ENCODE measurements at regions not wholly inside any gene's neighbourhood (a gene's known extent, or its start where the extent isn't known, plus 50 kb on each side); places are given as distances from the start of the nearest gene placed in this dataset.
"Not testable (repeated sequence)": the region's sequence is repeated elsewhere in the genome, so short reads cannot be mapped to it uniquely, and the experiment has no call there.

DNA sequence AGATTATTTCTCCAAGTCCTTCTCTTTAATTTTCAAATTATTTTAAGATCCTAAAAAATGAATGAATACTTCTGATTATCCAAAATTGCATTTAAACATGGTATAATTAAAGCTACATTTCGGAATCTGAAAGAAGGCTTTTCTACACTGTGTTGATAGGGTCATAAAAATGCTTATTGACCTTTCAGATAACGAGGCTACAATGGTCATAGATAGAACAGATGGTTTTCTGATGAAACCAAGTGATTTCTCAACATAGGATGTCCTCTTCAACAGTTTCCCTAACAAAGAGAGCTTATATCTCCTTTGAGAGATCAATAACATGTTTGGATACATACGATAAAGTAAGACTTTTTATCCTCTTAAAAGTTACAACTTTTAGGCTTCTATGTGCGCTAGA is 201.1 kb downstream of the PTH2R start:
- DNase-seq (ENCODE audit: low read depth in 2 of 2): no peak
- H3K4me3 ChIP-seq (replicated peaks in 1 of 2; ENCODE audit: low read depth in 2 of 2, low read length in 2 of 2): no peak overlapping the region
- TF ChIP-seq, protein P1, sequence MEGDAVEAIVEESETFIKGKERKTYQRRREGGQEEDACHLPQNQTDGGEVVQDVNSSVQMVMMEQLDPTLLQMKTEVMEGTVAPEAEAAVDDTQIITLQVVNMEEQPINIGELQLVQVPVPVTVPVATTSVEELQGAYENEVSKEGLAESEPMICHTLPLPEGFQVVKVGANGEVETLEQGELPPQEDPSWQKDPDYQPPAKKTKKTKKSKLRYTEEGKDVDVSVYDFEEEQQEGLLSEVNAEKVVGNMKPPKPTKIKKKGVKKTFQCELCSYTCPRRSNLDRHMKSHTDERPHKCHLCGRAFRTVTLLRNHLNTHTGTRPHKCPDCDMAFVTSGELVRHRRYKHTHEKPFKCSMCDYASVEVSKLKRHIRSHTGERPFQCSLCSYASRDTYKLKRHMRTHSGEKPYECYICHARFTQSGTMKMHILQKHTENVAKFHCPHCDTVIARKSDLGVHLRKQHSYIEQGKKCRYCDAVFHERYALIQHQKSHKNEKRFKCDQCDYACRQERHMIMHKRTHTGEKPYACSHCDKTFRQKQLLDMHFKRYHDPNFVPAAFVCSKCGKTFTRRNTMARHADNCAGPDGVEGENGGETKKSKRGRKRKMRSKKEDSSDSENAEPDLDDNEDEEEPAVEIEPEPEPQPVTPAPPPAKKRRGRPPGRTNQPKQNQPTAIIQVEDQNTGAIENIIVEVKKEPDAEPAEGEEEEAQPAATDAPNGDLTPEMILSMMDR (IDR thresholded peaks at IDR 0.05; ENCODE audit: low read depth, low read length): no peak

DNA sequence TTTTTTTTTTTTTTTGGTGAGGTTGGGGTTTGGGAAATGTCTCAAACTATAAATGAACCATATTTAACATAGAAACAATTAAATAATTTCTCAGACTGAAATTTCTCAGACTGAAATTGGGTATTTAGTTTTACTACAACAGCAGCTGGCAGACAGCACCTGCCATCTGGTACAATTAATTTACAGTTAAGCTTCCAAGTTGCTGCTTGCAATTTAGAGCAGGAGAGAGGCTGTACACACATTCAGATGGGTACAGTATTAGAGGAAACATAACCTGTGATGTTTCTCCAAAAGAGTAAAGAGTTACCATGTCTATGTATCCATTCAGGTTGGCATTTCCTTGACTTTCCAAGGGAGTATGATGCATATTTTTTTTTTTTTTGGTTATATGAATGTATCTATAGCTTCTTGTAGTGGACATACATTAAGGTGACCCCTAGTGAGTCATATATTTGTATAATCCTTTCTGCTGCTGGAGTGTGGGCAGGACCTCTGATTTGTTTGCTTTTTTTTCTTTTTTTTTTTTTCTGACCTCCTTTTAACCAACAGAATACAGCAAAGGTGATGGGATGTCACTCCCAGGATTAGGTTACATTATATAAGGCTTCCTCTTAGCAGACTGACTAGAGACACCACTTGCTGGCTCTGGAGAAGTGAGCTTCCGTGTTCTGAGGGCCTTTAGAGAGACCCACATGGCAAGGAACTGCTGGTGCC is 201.7 kb downstream of the PTH2R start:
- no peak for DNase-seq (ENCODE audit: low read depth in 2 of 2)
- H3K4me3 ChIP-seq (replicated peaks in 1 of 2; ENCODE audit: low read depth in 2 of 2, low read length in 2 of 2): no peak overlapping the region
- TF ChIP-seq, protein P1 (IDR thresholded peaks at IDR 0.05; ENCODE audit: low read depth, low read length): no peak

DNA sequence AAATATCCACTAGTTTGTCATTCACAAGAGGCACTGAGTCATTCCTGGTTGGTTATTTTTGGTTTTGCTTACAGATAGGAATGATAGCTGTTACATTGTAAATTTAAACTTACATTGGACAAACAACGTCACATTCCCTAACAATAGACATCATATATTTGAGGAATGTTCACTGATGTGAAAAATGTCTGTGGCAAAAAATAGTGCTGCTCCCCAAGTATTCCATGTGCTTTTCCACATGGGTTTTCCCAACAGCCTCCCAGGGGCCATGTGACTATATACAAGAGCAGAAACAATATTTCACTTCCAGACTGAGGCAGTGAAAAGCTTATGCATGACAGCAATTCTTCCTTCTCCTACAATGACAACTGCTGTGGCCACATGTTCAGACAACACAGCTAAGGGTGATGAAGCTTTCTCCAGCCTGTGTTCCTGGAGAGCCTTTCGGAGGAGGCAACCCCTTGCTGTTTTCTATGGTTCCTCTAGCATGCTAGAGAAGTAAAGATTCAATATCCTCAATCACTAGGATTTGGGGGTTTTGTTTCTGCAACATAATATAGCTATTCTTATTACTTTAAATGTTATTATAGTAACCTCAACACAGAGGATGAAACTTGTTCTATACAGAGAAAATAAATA is 202.7 kb downstream of the PTH2R start:
- H3K4me3 ChIP-seq (replicated peaks in 1 of 2; ENCODE audit: low read depth in 2 of 2, low read length in 2 of 2): no peak overlapping the region
- TF ChIP-seq, protein P1 (IDR thresholded peaks at IDR 0.05; ENCODE audit: low read depth, low read length): no peak
- DNase-seq (ENCODE audit: low read depth in 2 of 2): no peak

DNA sequence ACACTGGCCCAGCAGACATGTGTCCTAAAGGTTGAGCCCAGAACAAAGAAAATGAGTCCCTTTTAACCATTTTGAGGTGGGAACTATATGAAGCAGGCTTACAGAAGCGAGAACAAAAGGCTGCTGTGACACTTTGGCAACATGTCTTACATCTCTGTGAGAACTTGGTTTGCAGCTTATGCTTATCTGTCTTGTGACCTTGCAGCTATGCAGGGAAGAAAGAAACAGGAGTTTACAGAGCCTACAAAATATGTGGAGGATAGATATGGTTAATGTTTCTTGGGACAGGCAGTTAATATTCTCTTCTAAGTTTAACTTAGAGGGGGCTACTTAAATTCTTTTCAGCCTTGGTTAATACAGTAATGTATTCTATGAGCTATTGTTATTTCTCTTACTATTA is 209.1 kb downstream of the PTH2R start:
- H3K4me3 ChIP-seq (replicated peaks in 1 of 2; ENCODE audit: low read depth in 2 of 2, low read length in 2 of 2); DNase-seq (ENCODE audit: low read depth in 2 of 2): not testable (repeated sequence)

DNA sequence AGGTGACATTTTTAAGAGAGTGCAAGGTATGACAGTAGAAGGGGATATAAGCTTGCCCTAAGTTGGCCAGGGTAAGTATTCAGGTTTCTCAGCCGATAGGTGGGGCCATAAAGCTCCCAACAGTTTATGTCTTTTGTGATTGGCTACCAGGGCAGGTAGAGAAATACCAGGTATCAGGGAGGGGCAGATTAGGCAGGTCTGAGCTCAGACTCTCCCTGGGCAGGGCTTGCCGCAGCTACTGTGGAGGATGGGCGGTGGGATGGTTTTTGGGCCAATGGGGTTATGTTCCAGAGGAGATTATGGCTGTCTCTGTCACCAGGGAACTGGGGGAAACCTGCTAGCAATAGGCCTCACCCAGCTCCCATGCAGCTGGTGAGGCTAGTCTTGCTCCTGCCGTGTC is 211.6 kb downstream of the PTH2R start:
- H3K4me3 ChIP-seq (replicated peaks in 1 of 2; ENCODE audit: low read depth in 2 of 2, low read length in 2 of 2): no peak overlapping the region
- TF ChIP-seq, protein P1 (IDR thresholded peaks at IDR 0.05; ENCODE audit: low read depth, low read length): no peak
- no peak for DNase-seq (ENCODE audit: low read depth in 2 of 2)

DNA sequence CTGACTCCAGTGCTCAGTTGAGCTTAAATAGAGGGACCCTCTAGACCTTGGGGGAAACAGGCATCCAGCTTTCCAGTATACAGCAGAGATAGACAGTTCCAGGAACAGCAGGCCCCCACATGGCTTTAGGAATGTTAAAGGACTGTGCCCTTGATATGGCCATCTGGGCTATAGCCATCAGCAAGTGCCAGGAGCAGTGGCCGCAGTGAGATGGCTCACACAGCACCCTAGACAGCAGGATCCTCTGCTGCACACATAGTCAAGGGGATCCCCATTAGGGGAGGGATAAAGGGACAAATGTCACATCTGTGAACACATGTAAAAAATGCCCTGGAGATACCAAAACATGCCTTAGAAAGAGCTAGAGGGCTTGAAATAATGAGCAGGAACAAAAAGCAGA is 213.4 kb downstream of the PTH2R start:
- no peak overlapping the region for H3K4me3 ChIP-seq (replicated peaks in 1 of 2; ENCODE audit: low read depth in 2 of 2, low read length in 2 of 2)
- TF ChIP-seq, protein P1 (IDR thresholded peaks at IDR 0.05; ENCODE audit: low read depth, low read length): no peak
- no peak for DNase-seq (ENCODE audit: low read depth in 2 of 2)

DNA sequence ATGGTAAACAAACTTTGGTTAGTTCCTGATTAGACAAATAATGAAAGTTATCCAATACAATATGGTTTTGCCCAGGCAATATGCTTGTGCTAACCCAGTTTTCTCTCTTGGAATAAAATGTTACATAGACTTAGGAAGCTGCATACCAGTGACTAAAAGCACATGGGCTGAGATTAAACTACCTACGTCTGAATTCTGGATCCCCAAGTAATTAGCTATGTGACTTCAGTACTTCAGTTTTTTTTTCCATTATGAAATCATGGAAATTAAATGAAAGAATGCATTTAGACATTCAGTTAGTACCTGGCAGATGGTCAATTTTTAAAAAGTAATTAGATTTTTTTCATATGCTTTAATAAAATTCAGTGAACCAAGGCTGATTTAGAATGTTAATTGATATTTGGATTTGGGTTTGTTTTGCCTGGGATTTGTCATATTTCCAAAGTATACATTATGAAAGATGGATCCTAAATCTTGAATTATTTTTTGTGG is 213.9 kb downstream of the PTH2R start:
- TF ChIP-seq, protein P1 (IDR thresholded peaks at IDR 0.05; ENCODE audit: low read depth, low read length): no peak
- no peak for DNase-seq (ENCODE audit: low read depth in 2 of 2)
- H3K4me3 ChIP-seq (replicated peaks in 1 of 2; ENCODE audit: low read depth in 2 of 2, low read length in 2 of 2): no peak overlapping the region
